ENCODE measurements at regions not wholly inside any gene's neighbourhood (a gene's known extent, or its start where the extent isn't known, plus 50 kb on each side); places are given as distances from the start of the nearest gene placed in this dataset.

- DNase-seq (ENCODE audit: low spot score): no peak
Measured at GRCh38 chr2:2848621-2849333, 517.7 kb upstream of the MYT1L start.

GRCh38 chr2:2848198-2848597, 517.1 kb upstream of the MYT1L start:
- DNase-seq (ENCODE audit: low spot score): no peak

GRCh38 chr2:2847209-2847676, 516.2 kb upstream of the MYT1L start:
- no peak for DNase-seq (ENCODE audit: low spot score)

- no peak for DNase-seq (ENCODE audit: low spot score)
Measured at GRCh38 chr2:2846332-2847208, 515.5 kb upstream of the MYT1L start.

- no peak for DNase-seq (ENCODE audit: low spot score)
Measured at GRCh38 chr2:2845806-2846315, 514.8 kb upstream of the MYT1L start.

- no peak for DNase-seq (ENCODE audit: low spot score)
Measured at GRCh38 chr2:2845267-2845666, 514.2 kb upstream of the MYT1L start.

- DNase-seq (ENCODE audit: low spot score): no peak
Measured at GRCh38 chr2:2843969-2844548, 513.0 kb upstream of the MYT1L start.

GRCh38 chr2:2842466-2842865, 511.4 kb upstream of the MYT1L start:
- DNase-seq (ENCODE audit: low spot score): no peak

- DNase-seq (ENCODE audit: low spot score): no peak
Measured at GRCh38 chr2:2840681-2841300, 509.7 kb upstream of the MYT1L start.

- DNase-seq (ENCODE audit: low spot score): no peak
Measured at GRCh38 chr2:2839782-2840531, 508.9 kb upstream of the MYT1L start.

GRCh38 chr2:2839393-2839781, 508.3 kb upstream of the MYT1L start:
- DNase-seq (ENCODE audit: low spot score): no peak

- DNase-seq (ENCODE audit: low spot score): no peak
Measured at GRCh38 chr2:2838548-2838845, 507.4 kb upstream of the MYT1L start.

GRCh38 chr2:2837746-2838547, 506.9 kb upstream of the MYT1L start:
- DNase-seq (ENCODE audit: low spot score): no peak

GRCh38 chr2:2836343-2837070, 505.4 kb upstream of the MYT1L start:
- no peak for DNase-seq (ENCODE audit: low spot score)

GRCh38 chr2:2834516-2835254, 503.6 kb upstream of the MYT1L start:
- DNase-seq (ENCODE audit: low spot score): no peak

GRCh38 chr2:2834105-2834504, 503.0 kb upstream of the MYT1L start:
- no peak for DNase-seq (ENCODE audit: low spot score)

- no peak for DNase-seq (ENCODE audit: low spot score)
Measured at GRCh38 chr2:2832657-2833056, 501.6 kb upstream of the MYT1L start.

GRCh38 chr2:2831633-2832032, 500.6 kb upstream of the MYT1L start:
- no peak for DNase-seq (ENCODE audit: low spot score)

GRCh38 chr2:2830576-2830975, 499.5 kb upstream of the MYT1L start:
- no peak for DNase-seq (ENCODE audit: low spot score)

Measured in AG20443 (cell line).